B cell (primary cell): ENCODE measurements at regions not wholly inside any gene's neighbourhood (a gene's known extent, or its start where the extent isn't known, plus 50 kb on each side); places are given as distances from the start of the nearest gene placed in this dataset.

Experiments
- ATAC-seq: fragments of 200-7000 bp; cut with Tn5 transposase; one replicate; pipeline ENCODE4 v1.10.0; 2021; ENCODE audit warnings: low read depth, mild to moderate bottlenecking, moderate number of reproducible peaks, moderate library complexity
- CTCF ChIA-PET: fragments of 350-600 bp; sonication (Branson Sonifier 250); formaldehyde crosslinking; loops from one replicate; lab custom pipeline; 2021; ENCODE audit warnings: antibody characterized with exemption, inconsistent platforms; lab: Charles Lee
- POLR2A ChIA-PET: fragments of 350-600 bp; sonication (Branson Sonifier 250); formaldehyde crosslinking; loops from one replicate; lab custom pipeline; 2021; ENCODE audit warnings: antibody characterized with exemption; lab: Charles Lee
- DNase-seq: peaks from one replicate; pipeline ENCODE4 v3.0.0; 2013
- H2AFZ ChIP-seq: 2 replicates; pipeline ENCODE4 v1.6.1; 2012; ENCODE audit warnings: mild to moderate bottlenecking, low read depth, low read length; ENCODE audit not compliant: insufficient read depth, poor library complexity, severe bottlenecking
- H3K27ac ChIP-seq, 2 donors: 1 replicate in 1 of 2; 2 replicates in 1 of 2; pipeline ENCODE4 v1.5.1; 2012 to 2013; ENCODE audit warnings: low read length in 2 of 2, mild to moderate bottlenecking in 2 of 2, moderate library complexity in 1 of 2
- H3K27me3 ChIP-seq, 4 experiments: fragments of 200-600 bp in 1 of 4; sonication (generic) in 1 of 4; replicated peaks in 1 of 4; 1 replicate in 2 of 4; 2 replicates in 2 of 4; pipeline versions ENCODE4 v1.6.1 to v1.7.0; 2013 to 2016; ENCODE audit warnings: low read length in 3 of 4, mild to moderate bottlenecking in 2 of 4, mixed read lengths in 1 of 4, moderate library complexity in 1 of 4; ENCODE audit not compliant: insufficient read depth in 4 of 4, control insufficient read depth in 3 of 4; ENCODE audit errors: control extremely low read depth in 1 of 4
- H3K36me3 ChIP-seq, 2 experiments: replicated peaks in 1 of 2; 1 replicate in 1 of 2; 2 replicates in 1 of 2; pipeline versions ENCODE4 v1.6.1 to v1.7.1; 2013; ENCODE audit warnings: low read length in 1 of 2; ENCODE audit not compliant: insufficient read depth in 2 of 2, control insufficient read depth in 1 of 2; ENCODE audit errors: control extremely low read depth in 1 of 2, extremely low read depth in 1 of 2
- H3K4me1 ChIP-seq, 2 donors: fragments of 200-600 bp in 1 of 2; sonication (generic) in 1 of 2; 1 replicate in 1 of 2; 2 replicates in 1 of 2; pipeline versions ENCODE4 v1.5.1 to v1.6.1; 2013 to 2017; ENCODE audit warnings: low read length in 2 of 2; ENCODE audit not compliant: control insufficient read depth in 2 of 2, insufficient read depth in 2 of 2
- H3K4me2 ChIP-seq: replicated peaks from 2 replicates; pipeline ENCODE3; 2012; ENCODE audit warnings: mild to moderate bottlenecking, low read depth, low read length; ENCODE audit not compliant: poor library complexity, severe bottlenecking
- H3K4me3 ChIP-seq, 5 experiments: fragments of 200-600 bp in 1 of 5; sonication (generic) in 1 of 5; 1 replicate in 3 of 5; 2 replicates in 2 of 5; pipeline versions ENCODE4 v1.5.1 to v1.7.0; 2011 to 2016; ENCODE audit warnings: low read length in 4 of 5, mild to moderate bottlenecking in 4 of 5, low read depth in 2 of 5, control low read depth in 1 of 5, moderate library complexity in 1 of 5; ENCODE audit not compliant: insufficient read depth in 1 of 5; ENCODE audit errors: control extremely low read depth in 1 of 5, extremely low read depth in 1 of 5
- H3K79me2 ChIP-seq: fragments of 200-600 bp; sonication (generic); one replicate; pipeline ENCODE4 v1.6.0; 2016; ENCODE audit warnings: low read length; ENCODE audit not compliant: control insufficient read depth, insufficient read depth
- H3K9ac ChIP-seq: fragments of 200-600 bp; sonication (generic); 2 replicates; pipeline ENCODE4 v1.6.1; 2017; ENCODE audit warnings: mild to moderate bottlenecking, low read length, moderate library complexity
- H3K9me3 ChIP-seq, 3 donors: one replicate each; pipeline versions ENCODE4 v1.6.1 to v1.7.1; 2013; ENCODE audit warnings: low read length in 2 of 3; ENCODE audit not compliant: control insufficient read depth in 2 of 3, insufficient read depth in 1 of 3; ENCODE audit errors: control extremely low read depth in 1 of 3
- H4K20me1 ChIP-seq: 2 replicates; pipeline ENCODE4 v1.6.0; 2012; ENCODE audit warnings: mild to moderate bottlenecking, low read length; ENCODE audit not compliant: insufficient read depth, control insufficient read depth, poor library complexity, severe bottlenecking
- H3K27ac Mint-ChIP-seq: one replicate; pipeline ENCODE4 v1.8.0; 2021; ENCODE audit warnings: mixed read lengths
- H3K27me3 Mint-ChIP-seq: one replicate; pipeline ENCODE4 v1.8.0; 2021; ENCODE audit warnings: mixed read lengths
- H3K4me1 Mint-ChIP-seq: one replicate; pipeline ENCODE4 v1.8.0; 2021; ENCODE audit warnings: mixed read lengths
- H3K4me3 Mint-ChIP-seq: one replicate; pipeline ENCODE4 v1.8.0; 2021; ENCODE audit warnings: mixed read lengths
- H3K9me3 Mint-ChIP-seq: one replicate; pipeline ENCODE4 v1.8.0; 2022; ENCODE audit warnings: mixed read lengths; ENCODE audit not compliant: insufficient read depth
- CTCF ChIP-seq: fragments of 200-600 bp; IDR thresholded peaks from one replicate; pipeline ENCODE4 v1.8.0; 2022; ENCODE audit warnings: antibody characterized with exemption, mild to moderate bottlenecking
- EZH2 ChIP-seq: IDR thresholded peaks from 2 replicates; pipeline ENCODE4 v1.6.1; 2012; ENCODE audit warnings: borderline replicate concordance, low read depth, mild to moderate bottlenecking, moderate library complexity, low read length; ENCODE audit not compliant: insufficient read depth, poor library complexity, severe bottlenecking
- WGBS: methylation state at CpG from one replicate; pipeline ENCODE4 v1.1.5; 2013; ENCODE audit warnings: missing lambda C conversion rate; ENCODE audit not compliant: insufficient coverage; 5-methylcytosine and 5-hydroxymethylcytosine counted together
- intact Hi-C: fragments of 100-400 bp; cut with micrococcal nuclease; formaldehyde crosslinking; loops from one replicate; pipeline ENCODE4 v1.10.0; 2022

DNA sequence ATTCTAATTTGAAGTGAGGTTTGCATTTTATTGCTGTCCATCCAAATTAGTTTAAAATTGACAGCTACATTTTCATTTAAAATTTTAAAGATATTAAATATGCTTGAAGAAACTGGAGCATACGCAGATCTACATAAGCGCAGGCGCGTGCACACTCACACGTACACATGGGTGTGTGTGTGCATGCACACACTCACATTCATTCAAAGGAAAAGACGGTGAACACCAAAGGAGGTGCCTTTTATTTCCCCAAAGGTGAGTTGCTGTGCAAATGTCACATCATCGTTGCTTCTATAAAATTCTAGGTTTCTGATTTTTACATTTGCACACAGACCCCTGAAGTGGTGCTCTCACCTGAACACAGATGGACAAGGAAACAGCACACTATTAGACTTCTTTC lies 194.2 kb downstream of the GRB14 start:
- intact Hi-C loops = no loop called here
- no peaks in the 10 kb centered on the region for H3K27me3 Mint-ChIP-seq
- H3K27me3 ChIP-seq = no peaks in the 10 kb centered on the region
- no peak overlapping the region for H2AFZ ChIP-seq
- ChIA-PET CTCF (interaction anchor here (1.1 to 1.5 kb wide), 2 partner anchors 9 to 1244 kb away, joined by 3 to 4 read pairs; no protein-coding TSS in a partner anchor), POLR2A (no interaction called here)
- H3K4me3 Mint-ChIP-seq = no peak overlapping the region
- H3K9ac ChIP-seq = no peak overlapping the region
- no peak overlapping the region for H3K4me3 ChIP-seq
- WGBS = 100% methylated on average over 2 of the region's 7 CpGs
- DNase-seq (no peak), ATAC-seq (no peak)
- H3K4me1 ChIP-seq = no peaks in the 10 kb centered on the region
- H3K9me3 ChIP-seq = no peaks in the 10 kb centered on the region
- H4K20me1 ChIP-seq = no peaks in the 10 kb centered on the region
- no peaks in the 10 kb centered on the region for H3K9me3 Mint-ChIP-seq
- H3K4me1 Mint-ChIP-seq = no peaks in the 10 kb centered on the region
- H3K36me3 ChIP-seq = no peaks in the 10 kb centered on the region
- no peak overlapping the region for H3K27ac ChIP-seq
- H3K27ac Mint-ChIP-seq = no peak overlapping the region
- no peaks in the 10 kb centered on the region for H3K79me2 ChIP-seq
- H3K4me2 ChIP-seq = no peak overlapping the region
- TF ChIP-seq EZH2 (no peak), CTCF (no peak)

DNA sequence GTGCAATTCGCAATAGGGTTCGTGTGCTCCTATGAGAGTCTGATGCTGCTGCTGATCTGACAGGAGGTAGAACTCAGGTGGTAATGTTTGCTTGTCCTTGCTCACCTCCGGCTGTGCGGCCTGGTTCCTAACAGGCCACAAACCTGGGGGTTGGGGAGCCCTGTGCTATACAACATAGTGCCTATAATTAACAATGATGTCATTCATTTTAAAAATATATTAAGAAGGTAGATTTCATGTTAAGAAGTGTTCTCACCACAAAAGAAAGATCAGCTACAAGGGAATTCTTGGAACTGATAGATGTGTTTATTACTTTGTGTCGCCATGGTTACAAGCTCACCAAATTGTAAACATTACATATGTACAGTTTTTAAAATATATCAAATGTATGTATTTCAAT lies 200.5 kb downstream of the GRB14 start:
- ATAC-seq = no peak

More for the DNA sequence above, 200.5 kb downstream of the GRB14 start:
- H3K4me1 ChIP-seq = no peaks in the 10 kb centered on the region
- ChIA-PET POLR2A (no interaction called here), CTCF (no interaction called here)
- H3K27ac ChIP-seq = no peak overlapping the region
- TF ChIP-seq EZH2 = no peak
- TF ChIP-seq CTCF = no peak
- no peak overlapping the region for H3K4me3 ChIP-seq
- H2AFZ ChIP-seq = no peak overlapping the region
- no peaks in the 10 kb centered on the region for H3K79me2 ChIP-seq
- H3K27me3 ChIP-seq = no peaks in the 10 kb centered on the region
- no peak for DNase-seq
- H3K36me3 ChIP-seq = no peaks in the 10 kb centered on the region
- no peaks in the 10 kb centered on the region for H3K27me3 Mint-ChIP-seq
- H3K9ac ChIP-seq = no peak overlapping the region
- H3K9me3 Mint-ChIP-seq = no peaks in the 10 kb centered on the region
- no peak overlapping the region for H3K4me2 ChIP-seq
- WGBS = 100% methylated on average over 2 of the region's 5 CpGs
- H4K20me1 ChIP-seq = no peaks in the 10 kb centered on the region
- H3K9me3 ChIP-seq = no peaks in the 10 kb centered on the region
- no peak overlapping the region for H3K27ac Mint-ChIP-seq
- no peaks in the 10 kb centered on the region for H3K4me1 Mint-ChIP-seq
- no peak overlapping the region for H3K4me3 Mint-ChIP-seq
- intact Hi-C loops = no loop called here
